ENCODE measurements at regions not wholly inside any gene's neighbourhood (a gene's known extent, or its start where the extent isn't known, plus 50 kb on each side); places are given as distances from the start of the nearest gene placed in this dataset.

- no peak overlapping the region for H3K4me3 ChIP-seq (ENCODE audit: low read depth, low read length, poor library complexity, severe bottlenecking)
- H3K4me1 ChIP-seq (ENCODE audit: insufficient read depth, low read length, poor library complexity, severe bottlenecking): no peaks in the 10 kb centered on the region
- no peak for DNase-seq (ENCODE audit: low spot score)
- H3K36me3 ChIP-seq (ENCODE audit: insufficient read depth, low read length, poor library complexity, severe bottlenecking): no peaks in the 10 kb centered on the region
- ChIA-PET POLR2A (ENCODE audit: low non-redundant PET) (no interaction called here), CTCF (no interaction called here)
- H3K9me3 ChIP-seq (ENCODE audit: low read depth, low read length, poor library complexity, severe bottlenecking): no peaks in the 10 kb centered on the region
- TF ChIP-seq EZH2 (IDR thresholded peaks at IDR 0.05; ENCODE audit: borderline replicate concordance, low read depth, low read length, poor library complexity, severe bottlenecking) (no peak), CTCF (conservative IDR thresholded peaks at IDR 0.05; ENCODE audit: low read depth, low read length) (no peak)
- intact Hi-C loops (cut with micrococcal nuclease; ENCODE audit: unreplicated experiment): no loop called here
- BruUV-seq (replicated peaks): no TSS peak
- no peak overlapping the region for H3K27ac ChIP-seq (ENCODE audit: low read depth, low read length, poor library complexity, severe bottlenecking)
- H3K27me3 ChIP-seq (replicated peaks; ENCODE audit: insufficient read depth, low read depth, low read length, poor library complexity): no peaks in the 10 kb centered on the region
Observed at GRCh38 chr13:75220861-75221260, 261.1 kb downstream of the TBC1D4 start.

GRCh38 chr13:75220238-75220542 is 261.8 kb downstream of the TBC1D4 start:
- DNase-seq (ENCODE audit: low spot score): no peak
- intact Hi-C loops (cut with micrococcal nuclease; ENCODE audit: unreplicated experiment): no loop called here
- POLR2A ChIA-PET (ENCODE audit: low non-redundant PET): no interaction called here
- Histone ChIP-seq H3K36me3 (ENCODE audit: insufficient read depth, low read length, poor library complexity, severe bottlenecking) (no peaks in the 10 kb centered on the region), H3K4me1 (ENCODE audit: insufficient read depth, low read length, poor library complexity, severe bottlenecking) (no peaks in the 10 kb centered on the region), H3K9me3 (ENCODE audit: low read depth, low read length, poor library complexity, severe bottlenecking) (no peaks in the 10 kb centered on the region), H3K27me3 (replicated peaks; ENCODE audit: insufficient read depth, low read depth, low read length, poor library complexity) (no peaks in the 10 kb centered on the region), H3K27ac (ENCODE audit: low read depth, low read length, poor library complexity, severe bottlenecking) (no peak overlapping the region), H3K4me3 (ENCODE audit: low read depth, low read length, poor library complexity, severe bottlenecking) (peak overlapping the region; percentile 28)
- TF ChIP-seq EZH2 (IDR thresholded peaks at IDR 0.05; ENCODE audit: borderline replicate concordance, low read depth, low read length, poor library complexity, severe bottlenecking): no peak
- TF ChIP-seq CTCF (conservative IDR thresholded peaks at IDR 0.05; ENCODE audit: low read depth, low read length): no peak
- CTCF ChIA-PET: interaction anchor here (1.1 kb wide), 1 partner anchor 1463 kb away, joined by 4 read pairs; no protein-coding TSS in a partner anchor
- no TSS peak for BruUV-seq (replicated peaks)

- BruUV-seq (replicated peaks): no TSS peak
- DNase-seq (ENCODE audit: low spot score): peak; percentile 82
Observed at GRCh38 chr13:75219479-75220237, 262.3 kb downstream of the TBC1D4 start.

More at GRCh38 chr13:75219479-75220237, 262.3 kb downstream of the TBC1D4 start:
- H3K36me3 ChIP-seq (ENCODE audit: insufficient read depth, low read length, poor library complexity, severe bottlenecking): no peaks in the 10 kb centered on the region
- ChIA-PET CTCF (interaction anchor here (0.6 to 1.1 kb wide), 5 partner anchors 128 to 1497 kb away, joined by 3 to 4 read pairs (median 3); no protein-coding TSS in a partner anchor), POLR2A (ENCODE audit: low non-redundant PET) (no interaction called here)
- no peaks in the 10 kb centered on the region for H3K9me3 ChIP-seq (ENCODE audit: low read depth, low read length, poor library complexity, severe bottlenecking)
- H3K27ac ChIP-seq (ENCODE audit: low read depth, low read length, poor library complexity, severe bottlenecking): no peak overlapping the region
- intact Hi-C loops (cut with micrococcal nuclease; ENCODE audit: unreplicated experiment): loop anchor here (1.0 to 5.0 kb wide), 3 partner anchors 1382 to 1498 kb away; no protein-coding TSS in a partner anchor
- no peaks in the 10 kb centered on the region for H3K4me1 ChIP-seq (ENCODE audit: insufficient read depth, low read length, poor library complexity, severe bottlenecking)
- TF ChIP-seq EZH2 (IDR thresholded peaks at IDR 0.05; ENCODE audit: borderline replicate concordance, low read depth, low read length, poor library complexity, severe bottlenecking) (no peak), CTCF (conservative IDR thresholded peaks at IDR 0.05; ENCODE audit: low read depth, low read length) (peak; percentile 99)
- peak overlapping the region; percentile 28 for H3K4me3 ChIP-seq (ENCODE audit: low read depth, low read length, poor library complexity, severe bottlenecking)
- no peaks in the 10 kb centered on the region for H3K27me3 ChIP-seq (replicated peaks; ENCODE audit: insufficient read depth, low read depth, low read length, poor library complexity)
